ENCODE measurements at regions not wholly inside any gene's neighbourhood (a gene's known extent, or its start where the extent isn't known, plus 50 kb on each side); places are given as distances from the start of the nearest gene placed in this dataset.

DNA sequence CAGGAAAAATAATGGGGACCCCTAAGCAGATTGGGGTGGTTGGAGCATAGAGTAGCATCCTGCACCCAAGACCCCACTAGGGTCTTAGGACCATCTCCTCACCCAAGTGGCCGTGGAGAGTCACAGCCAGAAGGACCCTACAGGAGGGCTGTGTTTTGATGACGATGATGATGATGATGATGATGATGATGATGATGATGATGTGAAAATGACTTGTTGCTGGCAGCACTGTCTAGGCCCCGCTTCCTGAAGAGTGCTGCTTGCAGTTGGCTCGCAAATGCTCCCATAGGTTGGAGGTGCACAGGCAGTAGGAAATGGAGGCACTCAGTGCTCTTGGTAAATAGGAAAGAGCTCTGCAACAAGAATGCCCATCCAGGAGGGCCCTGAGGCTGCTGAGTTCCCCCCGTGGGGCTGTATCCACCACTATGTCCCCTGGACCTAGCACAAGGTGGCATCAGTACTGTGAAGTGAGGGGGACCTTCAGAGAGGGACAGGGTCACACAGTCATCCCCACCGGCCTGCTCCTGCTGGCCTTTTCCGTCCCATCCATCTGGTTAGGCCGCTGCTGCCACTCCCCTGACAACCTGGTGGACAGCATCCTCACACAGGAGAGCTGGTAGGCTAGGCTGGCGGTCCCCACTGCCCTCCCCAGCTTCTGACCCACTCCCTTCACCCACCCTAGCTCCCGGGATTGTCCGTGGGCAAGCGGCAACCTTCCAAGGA lies 139.6 kb downstream of the FOXD2 start:
- H3K27me3 Mint-ChIP-seq (ENCODE audit: unreplicated experiment): peaks cover 48% of the 10 kb centered on the region
- no peaks in the 10 kb centered on the region for H3K9me3 Mint-ChIP-seq (ENCODE audit: unreplicated experiment)

GRCh38 chr1:47578026-47578720 lies 140.3 kb downstream of the FOXD2 start:
- peaks cover 6% of the 10 kb centered on the region for H3K4me1 Mint-ChIP-seq (ENCODE audit: unreplicated experiment)
- H3K27me3 Mint-ChIP-seq (ENCODE audit: unreplicated experiment): peaks cover 52% of the 10 kb centered on the region
- H3K27ac Mint-ChIP-seq (ENCODE audit: unreplicated experiment): no peak overlapping the region
- H3K9me3 Mint-ChIP-seq (ENCODE audit: unreplicated experiment): no peaks in the 10 kb centered on the region
- TF ChIP-seq, protein P1, sequence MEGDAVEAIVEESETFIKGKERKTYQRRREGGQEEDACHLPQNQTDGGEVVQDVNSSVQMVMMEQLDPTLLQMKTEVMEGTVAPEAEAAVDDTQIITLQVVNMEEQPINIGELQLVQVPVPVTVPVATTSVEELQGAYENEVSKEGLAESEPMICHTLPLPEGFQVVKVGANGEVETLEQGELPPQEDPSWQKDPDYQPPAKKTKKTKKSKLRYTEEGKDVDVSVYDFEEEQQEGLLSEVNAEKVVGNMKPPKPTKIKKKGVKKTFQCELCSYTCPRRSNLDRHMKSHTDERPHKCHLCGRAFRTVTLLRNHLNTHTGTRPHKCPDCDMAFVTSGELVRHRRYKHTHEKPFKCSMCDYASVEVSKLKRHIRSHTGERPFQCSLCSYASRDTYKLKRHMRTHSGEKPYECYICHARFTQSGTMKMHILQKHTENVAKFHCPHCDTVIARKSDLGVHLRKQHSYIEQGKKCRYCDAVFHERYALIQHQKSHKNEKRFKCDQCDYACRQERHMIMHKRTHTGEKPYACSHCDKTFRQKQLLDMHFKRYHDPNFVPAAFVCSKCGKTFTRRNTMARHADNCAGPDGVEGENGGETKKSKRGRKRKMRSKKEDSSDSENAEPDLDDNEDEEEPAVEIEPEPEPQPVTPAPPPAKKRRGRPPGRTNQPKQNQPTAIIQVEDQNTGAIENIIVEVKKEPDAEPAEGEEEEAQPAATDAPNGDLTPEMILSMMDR (IDR thresholded peaks at IDR 0.05): no peak
- no peaks in the 10 kb centered on the region for H3K36me3 Mint-ChIP-seq (ENCODE audit: unreplicated experiment)
- DNase-seq (ENCODE audit: extremely low spot score, unreplicated experiment): no peak
- no peak overlapping the region for H3K4me3 Mint-ChIP-seq (ENCODE audit: unreplicated experiment)

More for the DNA sequence above, 139.6 kb downstream of the FOXD2 start:
- Mint-ChIP-seq H3K36me3 (ENCODE audit: unreplicated experiment) (no peaks in the 10 kb centered on the region), H3K27ac (ENCODE audit: unreplicated experiment) (no peak overlapping the region), H3K4me1 (ENCODE audit: unreplicated experiment) (peaks cover 6% of the 10 kb centered on the region), H3K4me3 (ENCODE audit: unreplicated experiment) (no peak overlapping the region)
- DNase-seq (ENCODE audit: extremely low spot score, unreplicated experiment): no peak
- TF ChIP-seq, protein P1 (IDR thresholded peaks at IDR 0.05): no peak

DNA sequence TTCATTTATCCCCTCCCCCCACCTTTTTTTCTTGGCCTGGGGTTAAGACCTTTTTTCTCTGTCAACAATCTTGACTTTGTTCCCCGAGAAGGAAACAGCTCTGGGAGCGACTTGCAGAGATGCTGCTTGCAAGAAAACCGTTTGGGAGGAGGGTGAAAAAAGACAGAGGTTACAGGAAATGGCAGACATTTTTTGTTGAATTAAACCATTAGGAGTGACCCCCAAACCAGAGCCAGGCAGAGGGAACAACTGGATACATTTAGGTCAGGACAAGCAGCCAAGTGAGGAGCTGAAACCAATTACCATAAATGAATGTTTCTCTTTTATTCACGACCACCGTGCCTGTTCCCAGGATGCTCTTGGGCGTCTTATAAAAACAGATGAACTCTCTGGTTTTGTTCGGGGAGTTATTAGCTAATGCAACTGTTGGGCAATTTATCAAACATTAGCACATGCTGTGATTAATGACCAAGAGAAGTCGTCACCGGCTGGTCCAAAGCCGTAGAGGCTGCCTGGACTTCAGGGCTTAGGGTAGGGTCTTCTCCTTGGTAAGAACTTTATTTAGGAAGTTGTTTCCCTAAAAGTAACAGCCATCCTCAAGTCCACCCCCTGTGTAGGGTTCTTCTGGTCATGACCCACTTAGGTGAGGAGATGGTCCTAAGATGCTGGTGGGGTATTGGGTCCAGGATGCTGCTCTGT lies 141.0 kb downstream of the FOXD2 start:
- TF ChIP-seq, protein P1 (IDR thresholded peaks at IDR 0.05): no peak
- Mint-ChIP-seq H3K27ac (ENCODE audit: unreplicated experiment) (no peak overlapping the region), H3K36me3 (ENCODE audit: unreplicated experiment) (no peaks in the 10 kb centered on the region), H3K27me3 (ENCODE audit: unreplicated experiment) (peaks cover 55% of the 10 kb centered on the region), H3K4me1 (ENCODE audit: unreplicated experiment) (peaks cover 6% of the 10 kb centered on the region), H3K9me3 (ENCODE audit: unreplicated experiment) (no peaks in the 10 kb centered on the region), H3K4me3 (ENCODE audit: unreplicated experiment) (no peak overlapping the region)
- no peak for DNase-seq (ENCODE audit: extremely low spot score, unreplicated experiment)

GRCh38 chr1:47579809-47580208 lies 142.0 kb downstream of the FOXD2 start:
- DNase-seq (ENCODE audit: extremely low spot score, unreplicated experiment): no peak
- Mint-ChIP-seq H3K27ac (ENCODE audit: unreplicated experiment) (no peak overlapping the region), H3K27me3 (ENCODE audit: unreplicated experiment) (peaks cover 57% of the 10 kb centered on the region), H3K4me3 (ENCODE audit: unreplicated experiment) (no peak overlapping the region), H3K9me3 (ENCODE audit: unreplicated experiment) (no peaks in the 10 kb centered on the region), H3K36me3 (ENCODE audit: unreplicated experiment) (no peaks in the 10 kb centered on the region), H3K4me1 (ENCODE audit: unreplicated experiment) (peaks cover 6% of the 10 kb centered on the region)
- TF ChIP-seq, protein P1 (IDR thresholded peaks at IDR 0.05): no peak
